Mesenchymal stem cell (in vitro differentiated cells and primary cell): ENCODE measurements at regions not wholly inside any gene's neighbourhood (a gene's known extent, or its start where the extent isn't known, plus 50 kb on each side); places are given as distances from the start of the nearest gene placed in this dataset.
A peak's percentile ranks its signal among the peaks of the same experiment; 100 is the strongest.
"Not testable (repeated sequence)": the region's sequence is repeated elsewhere in the genome, so short reads cannot be mapped to it uniquely, and the experiment has no call there.

Source experiments
- DNase-seq: peaks from one replicate; pipeline ENCODE4 v3.0.0-alpha.2; 2013
- H2AFZ ChIP-seq: one replicate; pipeline ENCODE4 v1.6.1; 2013; ENCODE audit warnings: low read depth, mild to moderate bottlenecking, control low read depth, inconsistent platforms, low read length, moderate library complexity
- H2AK5ac ChIP-seq: 2 replicates; pipeline ENCODE4 v1.6.1; 2013; ENCODE audit warnings: low read length, moderate library complexity, mild to moderate bottlenecking, inconsistent platforms; ENCODE audit not compliant: severe bottlenecking
- H2BK120ac ChIP-seq: one replicate; pipeline ENCODE4 v1.6.1; 2013; ENCODE audit warnings: low read depth, mild to moderate bottlenecking, inconsistent platforms, low read length, moderate library complexity
- H2BK12ac ChIP-seq, 2 experiments: one replicate each; pipeline ENCODE4 v1.6.1; 2013; ENCODE audit warnings: inconsistent platforms in 2 of 2, low read length in 2 of 2, mild to moderate bottlenecking in 2 of 2, moderate library complexity in 2 of 2, control low read depth in 1 of 2
- H2BK15ac ChIP-seq: one replicate; pipeline ENCODE4 v1.6.1; 2013; ENCODE audit warnings: mild to moderate bottlenecking, low read depth, inconsistent platforms; ENCODE audit not compliant: poor library complexity, severe bottlenecking
- H2BK5ac ChIP-seq: 2 replicates; pipeline ENCODE4 v1.6.1; 2013; ENCODE audit warnings: low read depth, mild to moderate bottlenecking, low read length, control low read depth, inconsistent platforms; ENCODE audit not compliant: poor library complexity, severe bottlenecking
- H3K14ac ChIP-seq, 2 experiments: one replicate each; pipeline ENCODE4 v1.6.1; 2013; ENCODE audit warnings: inconsistent platforms in 2 of 2, low read length in 2 of 2, control low read depth in 1 of 2, mild to moderate bottlenecking in 1 of 2, moderate library complexity in 1 of 2
- H3K18ac ChIP-seq, 2 experiments: one replicate each; pipeline ENCODE4 v1.6.1; 2013; ENCODE audit warnings: inconsistent platforms in 2 of 2, low read length in 2 of 2, control low read depth in 1 of 2, low read depth in 1 of 2, mild to moderate bottlenecking in 1 of 2
- H3K23ac ChIP-seq, 2 experiments: one replicate each; pipeline ENCODE4 v1.6.1; 2013; ENCODE audit warnings: inconsistent platforms in 2 of 2, low read length in 2 of 2, mild to moderate bottlenecking in 2 of 2, moderate library complexity in 2 of 2, control low read depth in 1 of 2
- H3K27ac ChIP-seq: 2 replicates; pipeline ENCODE4 v1.5.1; 2013; ENCODE audit warnings: mild to moderate bottlenecking, moderate library complexity, low read length, control low read depth, inconsistent platforms; ENCODE audit not compliant: poor library complexity, severe bottlenecking
- H3K27me3 ChIP-seq, 2 experiments: 2 replicates each; pipeline versions ENCODE4 v1.6.1 to v1.7.0; 2013; ENCODE audit warnings: low read length in 2 of 2, mild to moderate bottlenecking in 2 of 2, moderate library complexity in 2 of 2, control low read depth in 1 of 2, inconsistent platforms in 1 of 2; ENCODE audit not compliant: control insufficient read depth in 1 of 2, insufficient read depth in 1 of 2
- H3K36me3 ChIP-seq, 2 experiments: 2 replicates each; pipeline versions ENCODE4 v1.6.1 to v1.7.0; 2013; ENCODE audit warnings: low read length in 2 of 2, control low read depth in 1 of 2, inconsistent platforms in 1 of 2, low read depth in 1 of 2, mild to moderate bottlenecking in 1 of 2; ENCODE audit not compliant: insufficient read depth in 2 of 2, control insufficient read depth in 1 of 2
- H3K4ac ChIP-seq, 2 experiments: one replicate each; pipeline ENCODE4 v1.6.1; 2013; ENCODE audit warnings: inconsistent platforms in 2 of 2, low read length in 2 of 2, mild to moderate bottlenecking in 2 of 2, moderate library complexity in 2 of 2, control low read depth in 1 of 2, low read depth in 1 of 2
- H3K4me1 ChIP-seq: 2 replicates; pipeline ENCODE4 v1.6.1; 2013; ENCODE audit warnings: low read depth, low read length, control low read depth; ENCODE audit not compliant: control insufficient read depth, insufficient read depth
- H3K4me2 ChIP-seq: 2 replicates; pipeline ENCODE4 v1.6.1; 2013; ENCODE audit warnings: low read length, mild to moderate bottlenecking, inconsistent platforms; ENCODE audit not compliant: poor library complexity, severe bottlenecking
- H3K4me3 ChIP-seq, 2 experiments: 2 replicates each; pipeline versions ENCODE4 v1.5.1 to v1.7.0; 2013; ENCODE audit warnings: low read length in 2 of 2, mild to moderate bottlenecking in 2 of 2, control low read depth in 1 of 2, low read depth in 1 of 2; ENCODE audit not compliant: insufficient read depth in 1 of 2
- H3K79me1 ChIP-seq: replicated peaks from 2 replicates; pipeline ENCODE4 v1.6.1; 2013; ENCODE audit warnings: mild to moderate bottlenecking, control low read depth, low read length, inconsistent platforms; ENCODE audit not compliant: poor library complexity, severe bottlenecking
- H3K9ac ChIP-seq: 2 replicates; pipeline ENCODE4 v1.7.0; 2013; ENCODE audit warnings: mild to moderate bottlenecking, low read length, moderate library complexity
- H3K9me3 ChIP-seq: 2 replicates; pipeline ENCODE4 v1.7.0; 2013; ENCODE audit warnings: mild to moderate bottlenecking, low read length; ENCODE audit not compliant: control insufficient read depth
- H4K8ac ChIP-seq: one replicate; pipeline ENCODE4 v1.6.1; 2013; ENCODE audit warnings: inconsistent platforms, mild to moderate bottlenecking, low read length, moderate library complexity
- H4K91ac ChIP-seq: one replicate; pipeline ENCODE4 v1.6.1; 2013; ENCODE audit warnings: mild to moderate bottlenecking, low read length, inconsistent platforms
- WGBS: methylation state at CpG from one replicate; pipeline ENCODE4 v1.1.7; 2013; ENCODE audit warnings: mixed read lengths; 5-methylcytosine and 5-hydroxymethylcytosine counted together

- Histone ChIP-seq H2BK5ac (no peak overlapping the region), H3K23ac (no peak overlapping the region), H3K14ac (peak overlapping the region in 1 of 2 experiments; percentile 81), H3K27ac (no peak overlapping the region), H2AK5ac (no peak overlapping the region), H2BK12ac (peak overlapping the region in 1 of 2 experiments; percentile 72), H3K27me3 (no peaks in the 10 kb centered on the region), H2AFZ (no peak overlapping the region), H2BK120ac (no peak overlapping the region), H3K9ac (no peak overlapping the region), H2BK15ac (no peak overlapping the region), H3K36me3 (no peaks in the 10 kb centered on the region), H3K4me3 (no peak overlapping the region), H4K91ac (no peak overlapping the region), H3K79me1 (no peaks in the 10 kb centered on the region), H4K8ac (no peak overlapping the region), H3K4ac (no peak overlapping the region), H3K4me1 (no peaks in the 10 kb centered on the region), H3K18ac (no peak overlapping the region), H3K4me2 (no peak overlapping the region), H3K9me3 (peaks cover 2% of the 10 kb centered on the region)
- 68% methylated on average over 6 of the region's 9 CpGs for WGBS
- DNase-seq = no peak
These were observed 142.6 kb upstream of the CPHXL start for GRCh38 chr16:75868636-75869632.

DNA sequence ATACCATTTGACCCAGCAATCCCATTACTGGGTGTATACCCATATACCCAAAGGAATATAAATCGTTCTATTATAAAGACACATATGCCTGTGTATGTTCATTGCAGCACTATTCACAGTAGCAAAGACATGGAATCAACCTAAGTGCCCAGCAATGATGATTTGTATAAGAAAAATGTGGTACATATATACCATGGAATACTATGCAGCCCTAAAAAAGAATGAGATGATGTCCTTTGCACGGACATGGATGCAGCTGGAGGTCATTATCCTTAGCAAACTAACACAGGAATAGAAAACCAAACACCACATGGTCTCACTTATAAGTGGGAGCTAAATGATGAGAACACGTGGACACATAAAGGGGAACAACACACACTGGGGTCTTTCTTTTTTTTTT, 155.0 kb upstream of the CPHXL start:
- H4K8ac ChIP-seq, H2BK5ac ChIP-seq, H2AFZ ChIP-seq, H3K27me3 ChIP-seq, H3K18ac ChIP-seq, H3K79me1 ChIP-seq, H3K4me2 ChIP-seq, H3K4ac ChIP-seq, H3K9ac ChIP-seq, H2BK15ac ChIP-seq, H2BK12ac ChIP-seq, H3K4me3 ChIP-seq, H2BK120ac ChIP-seq, H4K91ac ChIP-seq, H3K14ac ChIP-seq, H3K23ac ChIP-seq, H3K27ac ChIP-seq, H2AK5ac ChIP-seq, DNase-seq, H3K36me3 ChIP-seq, H3K9me3 ChIP-seq, H3K4me1 ChIP-seq: not testable (repeated sequence)
- 100% methylated on average over 1 of the region's 3 CpGs for WGBS

DNA sequence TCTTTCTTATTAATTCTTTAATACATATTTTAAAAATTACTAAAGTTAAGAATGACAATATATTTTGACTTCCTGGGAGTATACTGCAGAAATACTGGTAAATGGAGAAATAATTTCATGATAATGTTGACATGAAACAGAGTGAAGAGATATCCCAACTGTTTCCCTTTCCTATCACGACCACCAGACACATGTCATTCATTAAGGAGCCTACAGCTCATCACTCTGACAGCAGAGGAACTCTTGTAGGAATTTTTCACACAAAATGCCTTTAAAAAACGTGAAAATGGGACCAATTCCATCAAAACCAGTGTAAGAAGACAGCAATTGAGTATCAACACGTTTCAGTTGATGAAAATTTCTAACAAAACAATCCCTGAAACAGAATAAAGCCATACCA, 172.9 kb upstream of the CPHXL start:
- H2BK120ac ChIP-seq = no peak overlapping the region
- WGBS = 47% methylated on average over 3 of the region's 3 CpGs

DNA sequence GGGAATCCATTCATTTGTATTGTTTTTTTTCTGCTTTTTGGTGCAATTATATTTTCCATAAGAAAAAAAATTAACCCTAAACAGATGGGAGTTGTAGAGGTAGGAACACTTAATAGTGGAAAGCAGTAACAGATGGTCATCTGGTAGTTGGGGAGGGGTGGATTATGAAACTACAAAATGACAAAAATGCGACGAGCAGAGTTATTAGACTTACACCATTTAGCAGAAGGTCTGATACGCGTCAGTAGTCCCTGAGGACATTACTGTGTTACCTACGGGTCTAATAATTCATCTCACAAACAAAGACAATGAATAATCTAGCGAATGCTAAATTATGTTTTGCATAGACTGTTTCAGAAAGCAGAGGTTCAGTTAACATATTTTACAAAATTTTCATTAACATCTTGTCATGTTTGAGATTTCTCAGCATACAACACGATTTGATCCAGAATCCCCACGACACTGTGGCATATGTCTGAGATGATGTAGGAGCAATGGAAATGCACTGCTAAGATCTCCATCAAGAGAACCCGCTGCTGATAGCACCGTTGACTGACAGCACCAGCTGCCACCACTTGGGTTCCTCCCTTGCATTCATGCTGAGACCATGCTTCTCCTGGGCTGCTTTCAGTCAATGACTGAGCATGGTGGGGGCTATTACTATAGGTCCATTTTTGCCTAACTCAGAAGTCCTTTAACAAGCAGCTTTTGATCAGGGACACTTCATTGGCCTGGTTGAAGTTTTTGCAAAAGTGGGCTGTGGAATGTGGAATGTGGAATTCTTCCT, 182.2 kb upstream of the CPHXL start:
- Histone ChIP-seq H3K4ac (no peak overlapping the region), H3K23ac (no peak overlapping the region), H3K36me3 (no peaks in the 10 kb centered on the region), H3K18ac (peak overlapping the region in 1 of 2 experiments; percentile 14), H2BK12ac (no peak overlapping the region), H3K4me1 (no peaks in the 10 kb centered on the region), H3K27me3 (no peaks in the 10 kb centered on the region), H4K91ac (no peak overlapping the region), H3K9ac (no peak overlapping the region), H4K8ac (no peak overlapping the region), H2AFZ (no peak overlapping the region), H3K9me3 (no peaks in the 10 kb centered on the region), H3K4me2 (no peak overlapping the region), H2AK5ac (no peak overlapping the region), H3K79me1 (no peaks in the 10 kb centered on the region), H3K4me3 (no peak overlapping the region), H2BK15ac (no peak overlapping the region), H3K27ac (no peak overlapping the region), H3K14ac (no peak overlapping the region), H2BK120ac (no peak overlapping the region), H2BK5ac (no peak overlapping the region)
- WGBS = 94% methylated on average over 8 of the region's 10 CpGs
- DNase-seq = no peak

More for the DNA sequence above, 172.9 kb upstream of the CPHXL start:
- Histone ChIP-seq H3K4me1 (no peaks in the 10 kb centered on the region), H3K4me3 (no peak overlapping the region), H3K9ac (no peak overlapping the region), H2BK12ac (no peak overlapping the region), H2BK15ac (no peak overlapping the region), H3K9me3 (no peaks in the 10 kb centered on the region), H3K4ac (no peak overlapping the region), H3K36me3 (no peaks in the 10 kb centered on the region), H3K18ac (no peak overlapping the region), H2BK5ac (no peak overlapping the region), H3K4me2 (no peak overlapping the region), H2AK5ac (no peak overlapping the region), H3K79me1 (no peaks in the 10 kb centered on the region), H3K23ac (no peak overlapping the region), H4K91ac (no peak overlapping the region), H3K27me3 (no peaks in the 10 kb centered on the region), H3K27ac (no peak overlapping the region), H4K8ac (no peak overlapping the region), H2AFZ (no peak overlapping the region), H3K14ac (no peak overlapping the region)
- no peak for DNase-seq
